Neuronal stem cell (in vitro differentiated cells): ENCODE measurements at regions not wholly inside any gene's neighbourhood (a gene's known extent, or its start where the extent isn't known, plus 50 kb on each side); places are given as distances from the start of the nearest gene placed in this dataset.
A peak's percentile ranks its signal among the peaks of the same experiment; 100 is the strongest.
"Not testable (repeated sequence)": the region's sequence is repeated elsewhere in the genome, so short reads cannot be mapped to it uniquely, and the experiment has no call there.

ENCODE experiments used
- DNase-seq: peaks from one replicate; pipeline ENCODE4 v3.0.0-alpha.2; 2013; ENCODE audit warnings: low spot score
- H2AFZ ChIP-seq: one replicate; pipeline ENCODE4 v1.6.1; 2013; ENCODE audit warnings: mild to moderate bottlenecking, low read length, inconsistent platforms
- H2AK5ac ChIP-seq: 2 replicates; pipeline ENCODE4 v1.6.1; 2013; ENCODE audit warnings: low read depth, mild to moderate bottlenecking, inconsistent platforms, low read length, moderate library complexity, mixed read lengths
- H2BK120ac ChIP-seq: 2 replicates; pipeline ENCODE4 v1.6.1; 2013; ENCODE audit warnings: low read depth, mild to moderate bottlenecking, inconsistent platforms, low read length, moderate library complexity, mixed read lengths
- H2BK12ac ChIP-seq: one replicate; pipeline ENCODE4 v1.6.1; 2013; ENCODE audit warnings: low read length, inconsistent platforms
- H2BK15ac ChIP-seq: 2 replicates; pipeline ENCODE4 v1.6.1; 2013; ENCODE audit warnings: mild to moderate bottlenecking, low read length, inconsistent platforms, mixed read lengths
- H2BK5ac ChIP-seq: one replicate; pipeline ENCODE4 v1.6.1; 2013; ENCODE audit warnings: inconsistent platforms, mild to moderate bottlenecking, low read length, moderate library complexity
- H3K14ac ChIP-seq: one replicate; pipeline ENCODE4 v1.6.1; 2013; ENCODE audit warnings: low read length, inconsistent platforms
- H3K18ac ChIP-seq: 2 replicates; pipeline ENCODE4 v1.6.1; 2013; ENCODE audit warnings: low read length, inconsistent platforms
- H3K23ac ChIP-seq: 2 replicates; pipeline ENCODE4 v1.6.1; 2013; ENCODE audit warnings: low read depth, mild to moderate bottlenecking, mixed read lengths, low read length, inconsistent platforms; ENCODE audit not compliant: poor library complexity
- H3K27ac ChIP-seq: replicated peaks from 3 replicates; pipeline ENCODE4 v1.5.1; 2013; ENCODE audit warnings: low read length, inconsistent platforms
- H3K27me3 ChIP-seq, 3 experiments: 2 replicates each; pipeline ENCODE4 v1.6.1; 2013; ENCODE audit warnings: low read length in 3 of 3, mild to moderate bottlenecking in 2 of 3, inconsistent platforms in 1 of 3, low read depth in 1 of 3, mixed read lengths in 1 of 3, moderate library complexity in 1 of 3; ENCODE audit not compliant: control insufficient read depth in 3 of 3, insufficient read depth in 3 of 3
- H3K36me3 ChIP-seq, 2 donors: replicated peaks in 1 of 2; 2 replicates each; pipeline ENCODE4 v1.6.1; 2013; ENCODE audit warnings: low read length in 2 of 2; ENCODE audit not compliant: control insufficient read depth in 2 of 2, insufficient read depth in 2 of 2
- H3K4ac ChIP-seq: 2 replicates; pipeline ENCODE4 v1.6.1; 2013; ENCODE audit warnings: inconsistent platforms, mild to moderate bottlenecking, low read length, moderate library complexity
- H3K4me1 ChIP-seq, 2 donors: 1 replicate in 1 of 2; 2 replicates in 1 of 2; pipeline ENCODE4 v1.6.1; 2013; ENCODE audit warnings: low read length in 2 of 2, low read depth in 1 of 2; ENCODE audit not compliant: control insufficient read depth in 2 of 2, insufficient read depth in 1 of 2
- H3K4me2 ChIP-seq: one replicate; pipeline ENCODE4 v1.6.1; 2013; ENCODE audit warnings: mild to moderate bottlenecking, low read length, inconsistent platforms; ENCODE audit not compliant: insufficient read depth, poor library complexity, severe bottlenecking
- H3K4me3 ChIP-seq, 2 donors: 2 replicates each; pipeline ENCODE4 v1.5.1; 2013; ENCODE audit warnings: low read length in 2 of 2, mild to moderate bottlenecking in 2 of 2, inconsistent platforms in 1 of 2, moderate library complexity in 1 of 2
- H3K79me1 ChIP-seq: one replicate; pipeline ENCODE4 v1.6.1; 2013; ENCODE audit warnings: low read depth, mild to moderate bottlenecking, inconsistent platforms, low read length, moderate library complexity
- H3K9ac ChIP-seq: one replicate; pipeline ENCODE4 v1.6.1; 2013; ENCODE audit warnings: mild to moderate bottlenecking, low read depth, low read length, inconsistent platforms; ENCODE audit not compliant: poor library complexity
- H3K9me3 ChIP-seq, 2 donors: replicated peaks in 1 of 2; 2 replicates each; pipeline versions ENCODE3 to v1.6.1; 2013; ENCODE audit warnings: low read length in 2 of 2, mild to moderate bottlenecking in 2 of 2, inconsistent platforms in 1 of 2, low read depth in 1 of 2, mixed read lengths in 1 of 2, moderate library complexity in 1 of 2; ENCODE audit not compliant: control insufficient read depth in 2 of 2, insufficient read depth in 1 of 2
- H4K8ac ChIP-seq: one replicate; pipeline ENCODE4 v1.6.1; 2013; ENCODE audit warnings: low read depth, mild to moderate bottlenecking, inconsistent platforms, low read length, moderate library complexity
- H4K91ac ChIP-seq: one replicate; pipeline ENCODE4 v1.6.1; 2013; ENCODE audit warnings: low read length, low read depth, mild to moderate bottlenecking, inconsistent platforms; ENCODE audit not compliant: poor library complexity
- WGBS, 2 donors: extraction: QIAGEN DNeasy Blood & Tissue Kit; methylation state at CpG; one replicate each; pipeline ENCODE4 v1.1.7; 2013; ENCODE audit warnings: missing lambda C conversion rate in 2 of 2, mixed read lengths in 1 of 2; ENCODE audit not compliant: insufficient read length in 2 of 2, insufficient replicate concordance in 1 of 2; ENCODE audit errors: extremely low coverage in 2 of 2; 5-methylcytosine and 5-hydroxymethylcytosine counted together

DNA sequence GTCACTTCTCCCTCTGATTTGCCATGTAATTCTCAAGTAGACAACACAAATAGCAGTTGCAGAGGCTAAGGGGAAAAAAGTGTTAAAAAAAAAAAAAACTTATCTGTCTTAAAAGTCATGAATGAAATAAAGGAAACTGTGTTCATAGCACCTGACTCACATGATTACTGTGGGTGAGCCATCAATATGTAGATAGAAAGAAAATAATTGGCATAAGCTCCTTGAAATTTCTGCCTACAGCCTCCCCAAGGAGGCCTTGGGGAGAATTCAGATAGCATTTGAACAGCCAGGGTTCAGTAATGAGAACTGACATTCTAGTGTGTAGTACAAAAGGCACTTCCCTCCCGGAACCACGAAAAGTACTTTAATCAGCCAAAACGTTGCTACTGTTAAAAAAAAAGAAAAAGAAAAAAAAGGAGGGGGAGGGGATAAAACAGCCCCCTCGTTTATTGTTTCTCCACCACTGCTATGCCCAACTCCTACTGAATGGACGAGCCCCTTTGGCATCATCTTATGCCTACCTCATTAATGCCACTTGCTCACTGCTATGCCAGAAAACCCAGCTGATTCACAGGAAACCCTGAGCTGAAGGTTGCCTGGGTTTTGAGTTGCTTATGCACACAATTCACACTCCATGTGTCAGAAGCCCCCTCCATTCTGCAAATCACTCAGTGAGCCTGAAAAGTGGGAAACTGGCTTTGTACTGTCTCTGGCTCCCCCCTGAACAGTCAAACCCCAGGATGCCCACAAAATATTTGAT lies 65.5 kb upstream of the KLF7 start:
- no CpG with 5 or more reads among the region's 5 CpGs for WGBS, 2 donors
- Histone ChIP-seq H3K4me2 (no peak overlapping the region), H2BK5ac (no peak overlapping the region), H2BK12ac (no peak overlapping the region), H3K9ac (no peak overlapping the region), H2BK15ac (no peak overlapping the region), H3K23ac (no peak overlapping the region), H2BK120ac (no peak overlapping the region), H4K91ac (no peak overlapping the region), H2AFZ (peak overlapping the region; percentile 9), H3K27ac (no peak overlapping the region), H3K36me3 (no peaks in the 10 kb centered on the region), H3K4me3 (no peak overlapping the region), H3K4ac (no peak overlapping the region), H3K27me3 (no peaks in the 10 kb centered on the region), H3K4me1 (peaks cover 12 to 22% of the 10 kb centered on the region in 2 donors), H2AK5ac (no peak overlapping the region), H3K18ac (no peak overlapping the region), H4K8ac (no peak overlapping the region), H3K79me1 (no peaks in the 10 kb centered on the region), H3K14ac (no peak overlapping the region), H3K9me3 (no peaks in the 10 kb centered on the region)
- no peak for DNase-seq

DNA sequence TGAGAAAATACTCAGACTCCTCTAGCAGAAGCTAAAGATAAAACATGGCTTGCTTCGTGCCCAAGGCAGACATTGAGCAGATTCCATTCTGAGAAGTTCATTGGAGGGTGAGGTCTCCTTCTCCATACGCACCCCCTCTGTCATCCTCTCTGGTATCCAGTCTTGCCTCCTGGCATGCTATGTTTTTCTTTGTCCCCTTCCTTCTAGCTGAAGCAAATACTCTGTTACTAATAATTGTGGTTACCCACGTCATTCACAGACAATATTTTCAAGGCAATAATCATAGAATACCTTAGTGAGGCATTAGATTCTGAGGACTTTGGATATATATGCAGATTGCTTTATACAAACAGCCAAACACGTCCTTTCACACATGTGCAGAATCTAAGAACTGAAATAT lies 66.2 kb upstream of the KLF7 start:
- DNase-seq = no peak
- no peak overlapping the region for H3K18ac ChIP-seq
- no peak overlapping the region for H4K8ac ChIP-seq
- H3K9me3 ChIP-seq = no peaks in the 10 kb centered on the region
- H2AFZ ChIP-seq = peak overlapping the region; percentile 9
- no peak overlapping the region for H2BK120ac ChIP-seq
- H3K79me1 ChIP-seq = no peaks in the 10 kb centered on the region
- no peak overlapping the region for H2BK5ac ChIP-seq
- H3K4me3 ChIP-seq = no peak overlapping the region
- H3K4ac ChIP-seq = no peak overlapping the region
- no peaks in the 10 kb centered on the region for H3K36me3 ChIP-seq
- WGBS, 2 donors = no CpG with 5 or more reads among the region's 4 CpGs
- peaks cover 10 to 16% of the 10 kb centered on the region in 2 donors for H3K4me1 ChIP-seq
- no peak overlapping the region for H3K4me2 ChIP-seq
- no peak overlapping the region for H3K27ac ChIP-seq
- H4K91ac ChIP-seq = no peak overlapping the region
- H2BK15ac ChIP-seq = no peak overlapping the region
- H3K23ac ChIP-seq = no peak overlapping the region
- H3K27me3 ChIP-seq = no peaks in the 10 kb centered on the region
- no peak overlapping the region for H3K9ac ChIP-seq
- no peak overlapping the region for H2AK5ac ChIP-seq
- no peak overlapping the region for H2BK12ac ChIP-seq
- no peak overlapping the region for H3K14ac ChIP-seq

DNA sequence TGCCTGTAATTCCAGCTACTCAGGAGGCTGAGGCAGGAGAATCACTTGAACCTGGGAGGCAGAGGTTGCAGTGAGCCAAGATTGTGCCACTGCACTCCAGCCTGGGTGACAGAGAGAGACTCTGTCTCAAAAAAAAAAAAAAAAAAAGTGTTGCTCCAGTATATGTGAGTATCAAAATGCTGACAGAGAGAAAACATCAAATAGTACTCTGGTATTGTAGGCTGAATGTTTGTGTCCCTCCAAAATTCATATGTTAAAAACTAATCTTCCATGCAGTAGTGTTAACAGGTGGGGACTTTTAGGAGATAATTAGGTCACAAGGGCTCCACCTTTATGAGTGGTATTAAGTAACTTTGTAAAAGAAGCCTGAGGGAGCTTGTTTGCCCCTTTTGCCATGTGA lies 67.4 kb upstream of the KLF7 start:
- H3K79me1 ChIP-seq, H2BK12ac ChIP-seq, H3K4me3 ChIP-seq: not testable (repeated sequence)

DNA sequence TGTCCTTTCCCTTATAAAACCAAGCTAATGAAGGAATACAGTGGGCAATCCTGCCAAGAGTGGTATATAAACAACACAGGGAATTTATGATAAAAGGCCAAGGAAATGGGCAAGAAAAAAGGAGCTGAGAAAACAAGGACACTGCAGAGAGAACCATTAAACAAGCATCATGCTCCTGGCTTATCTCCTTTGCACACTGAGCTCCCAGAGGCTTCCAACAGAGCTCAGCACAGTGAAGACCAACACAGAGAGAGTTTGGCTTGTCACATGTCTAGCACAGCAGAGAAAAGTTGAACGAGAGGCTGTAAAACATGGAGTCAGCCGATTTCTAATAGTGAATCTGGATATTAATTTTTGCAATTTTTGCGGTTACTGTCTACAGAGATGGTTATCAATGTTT lies 68.0 kb upstream of the KLF7 start:
- H3K9me3 ChIP-seq = no peaks in the 10 kb centered on the region
- DNase-seq = no peak
- no peak overlapping the region for H3K27ac ChIP-seq
- H3K36me3 ChIP-seq = no peaks in the 10 kb centered on the region
- no peaks in the 10 kb centered on the region for H3K79me1 ChIP-seq
- no peak overlapping the region for H3K23ac ChIP-seq
- no peak overlapping the region for H4K8ac ChIP-seq
- no peak overlapping the region for H2AFZ ChIP-seq
- no peak overlapping the region for H3K4me2 ChIP-seq
- no CpG with 5 or more reads among the region's 3 CpGs for WGBS, 2 donors
- no peak overlapping the region for H3K14ac ChIP-seq
- H2BK5ac ChIP-seq = no peak overlapping the region
- H2AK5ac ChIP-seq = no peak overlapping the region
- no peak overlapping the region for H3K4ac ChIP-seq
- no peak overlapping the region for H2BK15ac ChIP-seq
- H3K4me1 ChIP-seq = peaks cover 8 to 10% of the 10 kb centered on the region in 2 donors
- H2BK120ac ChIP-seq = no peak overlapping the region
- no peak overlapping the region for H4K91ac ChIP-seq
- H2BK12ac ChIP-seq = no peak overlapping the region
- H3K18ac ChIP-seq = no peak overlapping the region
- H3K9ac ChIP-seq = no peak overlapping the region
- H3K4me3 ChIP-seq = no peak overlapping the region
- H3K27me3 ChIP-seq = no peaks in the 10 kb centered on the region

More for the DNA sequence above, 67.4 kb upstream of the KLF7 start:
- not testable (repeated sequence) for H3K9ac ChIP-seq, H3K27me3 ChIP-seq, H3K4me1 ChIP-seq, H2AFZ ChIP-seq, H3K36me3 ChIP-seq, H3K23ac ChIP-seq, H3K14ac ChIP-seq, H2AK5ac ChIP-seq, H2BK120ac ChIP-seq, DNase-seq, H4K91ac ChIP-seq, H3K4ac ChIP-seq, H3K18ac ChIP-seq, H4K8ac ChIP-seq, H2BK5ac ChIP-seq, H3K4me2 ChIP-seq, H3K9me3 ChIP-seq, H2BK15ac ChIP-seq, H3K27ac ChIP-seq
